Left kidney (tissue), 1 donor: ENCODE measurements at regions not wholly inside any gene's neighbourhood (a gene's known extent, or its start where the extent isn't known, plus 50 kb on each side); places are given as distances from the start of the nearest gene placed in this dataset.

Experiments
- DNase-seq: peaks from one replicate; pipeline ENCODE4 v3.0.0-alpha.2; 2013

GRCh38 chr15:38886315-38887163 is 321.9 kb upstream of the RASGRP1 start:
- DNase-seq: no peak

GRCh38 chr15:38888701-38889221 is 324.1 kb upstream of the RASGRP1 start:
- no peak for DNase-seq

DNA sequence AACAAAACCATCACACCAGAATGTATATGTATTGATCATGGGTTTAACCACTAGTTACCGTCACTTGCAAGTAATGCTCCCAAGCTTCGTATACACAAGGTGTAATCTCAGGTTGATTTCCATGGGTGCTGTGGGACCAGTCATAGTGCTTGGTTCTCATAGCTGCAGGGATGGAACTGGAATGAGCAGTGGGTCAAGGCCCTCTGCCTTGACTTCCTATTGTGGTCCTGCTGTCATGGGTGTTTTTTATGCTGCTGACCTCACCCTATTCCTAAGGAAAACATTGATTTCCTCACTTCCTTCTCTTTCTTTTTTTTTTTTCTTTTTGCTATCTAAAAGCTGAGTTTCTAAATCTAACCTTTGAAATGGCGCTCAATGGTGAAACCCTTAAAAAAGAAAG is 325.6 kb upstream of the RASGRP1 start:
- DNase-seq: no peak

GRCh38 chr15:38893925-38894242 is 329.3 kb upstream of the RASGRP1 start:
- no peak for DNase-seq

DNA sequence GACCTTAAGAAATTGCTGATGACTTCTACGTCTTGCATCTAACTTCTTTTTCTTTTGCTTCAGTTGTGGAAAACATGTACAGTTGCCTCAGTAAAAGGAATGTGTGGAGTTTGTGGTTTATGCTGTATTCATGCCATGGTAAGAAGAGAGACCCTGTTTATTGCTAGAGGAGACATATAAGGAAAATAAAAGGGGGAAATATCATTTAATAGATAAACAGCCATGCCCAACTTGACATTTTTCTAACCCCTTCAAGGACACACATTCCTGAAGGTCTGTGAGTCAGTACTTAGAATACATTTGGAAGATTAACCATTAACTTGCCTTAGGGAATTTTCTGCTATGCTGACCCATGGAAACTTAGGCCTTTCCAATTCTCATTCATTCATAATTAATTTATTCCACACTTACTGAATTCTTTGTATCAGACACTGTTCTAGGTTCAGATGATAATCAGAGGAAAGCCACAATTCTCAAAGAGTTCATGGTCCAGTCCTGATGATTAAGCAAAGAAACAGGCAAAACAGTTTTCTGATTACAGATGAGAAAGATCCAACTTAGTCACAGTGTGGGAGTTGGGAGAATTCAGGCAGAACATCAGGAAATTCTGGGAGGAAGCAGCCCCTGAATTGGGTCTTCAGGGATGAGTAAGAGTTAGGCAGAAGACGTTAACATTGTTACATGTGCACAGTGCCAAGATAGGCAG is 329.8 kb upstream of the RASGRP1 start:
- DNase-seq: peak; percentile 32

- no peak for DNase-seq
Measured at GRCh38 chr15:38895326-38896255, 331.0 kb upstream of the RASGRP1 start.

GRCh38 chr15:38896647-38897046 is 332.0 kb upstream of the RASGRP1 start:
- no peak for DNase-seq

GRCh38 chr15:38897551-38897950 is 332.9 kb upstream of the RASGRP1 start:
- DNase-seq: no peak

DNA sequence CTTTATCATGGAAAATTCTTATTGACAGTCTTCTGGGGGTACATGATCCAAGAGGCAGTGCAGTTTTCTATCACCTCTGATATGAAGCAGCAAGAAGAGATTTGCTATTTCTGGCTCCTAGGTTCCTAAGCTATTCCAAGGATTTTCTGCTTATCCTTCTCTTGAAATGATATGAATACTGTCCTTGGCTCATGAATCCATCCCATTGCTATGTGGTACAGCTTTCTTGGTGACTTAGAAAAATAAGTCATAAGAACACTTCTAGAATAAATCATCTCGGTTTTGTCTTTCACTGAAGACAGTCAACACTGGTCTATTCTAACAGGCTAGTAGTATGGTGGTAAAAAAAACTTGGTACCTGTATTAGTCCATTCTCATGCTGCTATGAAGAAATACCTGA is 333.6 kb upstream of the RASGRP1 start:
- no peak for DNase-seq

GRCh38 chr15:38899300-38899699 is 334.7 kb upstream of the RASGRP1 start:
- DNase-seq: no peak

GRCh38 chr15:38904298-38904697 is 339.7 kb upstream of the RASGRP1 start:
- no peak for DNase-seq

DNA sequence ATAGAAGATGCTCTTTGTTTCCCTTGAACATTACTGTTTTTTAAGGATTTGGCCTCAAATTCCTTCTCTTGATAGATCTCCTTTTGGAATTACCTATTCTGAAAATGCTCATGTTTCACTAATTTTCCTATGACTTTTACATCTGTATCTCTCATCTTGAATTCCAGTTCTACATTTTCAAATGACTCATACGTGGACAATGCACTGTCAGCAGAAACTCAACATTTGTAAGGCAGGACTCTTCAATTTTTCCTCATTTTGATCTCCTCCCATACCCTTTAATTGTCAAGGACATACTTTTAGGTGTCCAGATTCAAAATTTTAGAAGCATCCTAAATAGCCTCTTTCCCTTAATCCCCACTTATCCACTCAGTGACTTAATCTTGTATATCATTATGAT is 341.0 kb upstream of the RASGRP1 start:
- no peak for DNase-seq

DNA sequence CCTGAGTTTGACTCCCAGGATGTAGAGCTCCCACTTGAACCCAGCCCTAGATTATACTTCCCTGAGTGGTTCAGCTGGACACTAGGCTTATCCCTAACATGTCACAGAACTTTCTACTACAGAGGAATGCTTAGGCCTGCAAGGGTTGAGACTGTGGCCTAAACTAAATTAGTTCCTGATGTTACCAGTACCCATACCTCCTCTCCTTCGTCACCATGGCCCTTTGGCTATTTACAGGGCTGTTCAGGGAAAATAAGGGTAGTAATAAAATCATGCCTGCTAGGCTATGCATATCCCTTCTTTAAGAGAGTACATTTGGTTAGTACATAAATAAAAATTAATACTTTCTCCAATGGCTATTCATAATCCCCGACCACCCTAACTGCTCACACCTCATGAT is 356.4 kb upstream of the RASGRP1 start:
- no peak for DNase-seq

DNA sequence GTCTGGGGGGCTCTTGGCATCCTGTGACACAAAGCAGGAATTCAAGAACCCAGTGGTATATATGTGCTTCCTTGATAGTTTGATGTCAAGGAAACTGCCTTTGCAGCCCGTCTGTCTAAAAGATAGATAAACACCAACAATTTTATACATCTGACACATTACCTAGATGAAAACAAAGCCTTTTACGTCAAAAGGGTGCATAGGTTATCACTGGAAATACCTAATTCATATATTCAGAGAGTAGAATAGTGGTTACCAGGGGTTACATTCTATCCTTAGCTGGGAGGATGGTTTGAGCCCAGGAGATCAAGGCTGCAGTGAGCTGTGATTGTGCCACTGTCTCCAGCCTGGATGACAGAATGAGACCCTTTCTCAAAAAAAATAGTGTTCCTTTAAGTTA is 356.9 kb upstream of the RASGRP1 start:
- DNase-seq: no peak

DNA sequence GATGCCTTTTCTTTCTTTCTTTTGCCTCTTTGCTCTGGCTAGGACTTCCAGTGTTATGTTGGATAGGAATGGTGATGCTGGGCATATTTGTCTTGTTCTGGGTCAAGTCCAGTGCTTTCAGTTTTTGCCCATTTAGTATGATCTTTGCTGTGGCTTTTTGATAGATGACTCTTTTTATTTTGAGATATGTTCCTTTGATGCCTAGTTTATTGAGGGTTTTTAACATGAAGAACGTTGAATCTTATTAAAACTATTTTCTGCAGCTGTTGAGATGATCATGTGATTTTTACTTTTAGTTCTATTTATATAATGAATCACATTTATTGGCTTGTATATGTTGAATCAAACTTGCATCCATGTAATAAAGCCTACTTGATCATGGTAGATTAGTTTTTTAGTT is 363.8 kb upstream of the RASGRP1 start:
- no peak for DNase-seq

- no peak for DNase-seq
Measured at GRCh38 chr15:38930851-38931572, 366.4 kb upstream of the RASGRP1 start.

GRCh38 chr15:38941399-38941953 is 376.9 kb upstream of the RASGRP1 start:
- peak; percentile 75 for DNase-seq

GRCh38 chr15:38944536-38944935 is 379.9 kb upstream of the RASGRP1 start:
- no peak for DNase-seq

GRCh38 chr15:38945551-38946298 is 381.1 kb upstream of the RASGRP1 start:
- DNase-seq: no peak

GRCh38 chr15:38954090-38954489 is 389.5 kb upstream of the RASGRP1 start:
- DNase-seq: no peak

GRCh38 chr15:38961456-38961855 is 396.8 kb upstream of the RASGRP1 start:
- no peak for DNase-seq
